ENCODE measurements at regions not wholly inside any gene's neighbourhood (a gene's known extent, or its start where the extent isn't known, plus 50 kb on each side); places are given as distances from the start of the nearest gene placed in this dataset.

- no peak for DNase-seq (ENCODE audit: low spot score)
- no peaks in the 10 kb centered on the region for H3K9me2 ChIP-seq (ENCODE audit: insufficient read depth, low read length)
- intact Hi-C loops (cut with micrococcal nuclease; ENCODE audit: unreplicated experiment): no loop called here
- POLR2A ChIA-PET: no interaction called here
- CTCF ChIA-PET (ENCODE audit: unreplicated experiment): no interaction called here
- H3K4me2 ChIP-seq (ENCODE audit: low read length): no peak overlapping the region
- H3K36me3 ChIP-seq (ENCODE audit: insufficient read depth, low read length): no peaks in the 10 kb centered on the region
- H3K4me3 ChIP-seq (ENCODE audit: low read depth, low read length, poor library complexity, severe bottlenecking): no peak overlapping the region
- no TSS peak for BruUV-seq (replicated peaks)
- H3K4me1 ChIP-seq (ENCODE audit: insufficient read depth, low read length, poor library complexity, severe bottlenecking): no peaks in the 10 kb centered on the region
- no peaks in the 10 kb centered on the region for H4K20me1 ChIP-seq (ENCODE audit: insufficient read depth, low read length)
- TF ChIP-seq CTCF (conservative IDR thresholded peaks at IDR 0.05; ENCODE audit: low read length) (no peak), EZH2phosphoT487 (IDR thresholded peaks at IDR 0.05; ENCODE audit: borderline replicate concordance, low read depth, low read length) (no peak)
- no peaks in the 10 kb centered on the region for H3K79me2 ChIP-seq (ENCODE audit: insufficient read depth, low read depth, low read length)
- H3K27ac ChIP-seq (ENCODE audit: low read depth, low read length, poor library complexity, severe bottlenecking): no peak overlapping the region
- no peak overlapping the region for H2AFZ ChIP-seq (ENCODE audit: low read length)
- no peaks in the 10 kb centered on the region for H3K9me3 ChIP-seq (ENCODE audit: low read length)
Measured at GRCh38 chr4:108272561-108272960, 103.8 kb upstream of the LEF1 start.

- CTCF ChIA-PET (ENCODE audit: unreplicated experiment): no interaction called here
Measured at GRCh38 chr4:108272046-108272445, 103.3 kb upstream of the LEF1 start.

More at GRCh38 chr4:108272046-108272445, 103.3 kb upstream of the LEF1 start:
- BruUV-seq (replicated peaks): no TSS peak
- Histone ChIP-seq H3K4me2 (ENCODE audit: low read length) (no peak overlapping the region), H3K36me3 (ENCODE audit: insufficient read depth, low read length) (no peaks in the 10 kb centered on the region), H3K79me2 (ENCODE audit: insufficient read depth, low read depth, low read length) (no peaks in the 10 kb centered on the region), H3K4me1 (ENCODE audit: insufficient read depth, low read length, poor library complexity, severe bottlenecking) (no peaks in the 10 kb centered on the region), H3K4me3 (ENCODE audit: low read depth, low read length, poor library complexity, severe bottlenecking) (no peak overlapping the region), H3K27ac (ENCODE audit: low read depth, low read length, poor library complexity, severe bottlenecking) (no peak overlapping the region), H3K9me3 (ENCODE audit: low read length) (no peaks in the 10 kb centered on the region), H3K9me2 (ENCODE audit: insufficient read depth, low read length) (no peaks in the 10 kb centered on the region), H2AFZ (ENCODE audit: low read length) (no peak overlapping the region), H4K20me1 (ENCODE audit: insufficient read depth, low read length) (no peaks in the 10 kb centered on the region)
- DNase-seq (ENCODE audit: low spot score): no peak
- POLR2A ChIA-PET: no interaction called here
- no peak for TF ChIP-seq CTCF (conservative IDR thresholded peaks at IDR 0.05; ENCODE audit: low read length)
- TF ChIP-seq EZH2phosphoT487 (IDR thresholded peaks at IDR 0.05; ENCODE audit: borderline replicate concordance, low read depth, low read length): no peak
- intact Hi-C loops (cut with micrococcal nuclease; ENCODE audit: unreplicated experiment): no loop called here

Data from OCI-LY7 (cell line).